ENCODE measurements at regions not wholly inside any gene's neighbourhood (a gene's known extent, or its start where the extent isn't known, plus 50 kb on each side); places are given as distances from the start of the nearest gene placed in this dataset.

- TF ChIP-seq, protein P1, sequence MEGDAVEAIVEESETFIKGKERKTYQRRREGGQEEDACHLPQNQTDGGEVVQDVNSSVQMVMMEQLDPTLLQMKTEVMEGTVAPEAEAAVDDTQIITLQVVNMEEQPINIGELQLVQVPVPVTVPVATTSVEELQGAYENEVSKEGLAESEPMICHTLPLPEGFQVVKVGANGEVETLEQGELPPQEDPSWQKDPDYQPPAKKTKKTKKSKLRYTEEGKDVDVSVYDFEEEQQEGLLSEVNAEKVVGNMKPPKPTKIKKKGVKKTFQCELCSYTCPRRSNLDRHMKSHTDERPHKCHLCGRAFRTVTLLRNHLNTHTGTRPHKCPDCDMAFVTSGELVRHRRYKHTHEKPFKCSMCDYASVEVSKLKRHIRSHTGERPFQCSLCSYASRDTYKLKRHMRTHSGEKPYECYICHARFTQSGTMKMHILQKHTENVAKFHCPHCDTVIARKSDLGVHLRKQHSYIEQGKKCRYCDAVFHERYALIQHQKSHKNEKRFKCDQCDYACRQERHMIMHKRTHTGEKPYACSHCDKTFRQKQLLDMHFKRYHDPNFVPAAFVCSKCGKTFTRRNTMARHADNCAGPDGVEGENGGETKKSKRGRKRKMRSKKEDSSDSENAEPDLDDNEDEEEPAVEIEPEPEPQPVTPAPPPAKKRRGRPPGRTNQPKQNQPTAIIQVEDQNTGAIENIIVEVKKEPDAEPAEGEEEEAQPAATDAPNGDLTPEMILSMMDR (IDR thresholded peaks at IDR 0.05; ENCODE audit: insufficient read depth, low read depth, low read length), result no peak
- no peak for TF ChIP-seq EZH2 (IDR thresholded peaks at IDR 0.05; ENCODE audit: insufficient read depth, low read length)
Observed at GRCh38 chr16:88306860-88307545, 75.8 kb upstream of the ZNF469 start.
